Suprapubic skin (tissue), 4 donors: ENCODE measurements at regions not wholly inside any gene's neighbourhood (a gene's known extent, or its start where the extent isn't known, plus 50 kb on each side); places are given as distances from the start of the nearest gene placed in this dataset.

Source experiments
- POLR2A ChIP-seq, 2 donors: fragments of 450-650 bp; IDR thresholded peaks; one replicate each; pipeline ENCODE4 v1.6.1; 2017; ENCODE audit warnings: antibody characterized with exemption in 2 of 2, mild to moderate bottlenecking in 2 of 2, moderate library complexity in 2 of 2
- POLR2AphosphoS5 ChIP-seq, 3 donors: sonication (generic); formaldehyde crosslinking; IDR thresholded peaks; one replicate each; pipeline ENCODE4 v1.6.1; 2017; ENCODE audit warnings: antibody characterized with exemption in 3 of 3
- TF ChIP-seq, protein P1 (sequence below), 2 donors: fragments of 200-600 bp in 1 of 2; fragments of 450-650 bp in 1 of 2; sonication (generic) in 1 of 2; IDR thresholded peaks; one replicate each; pipeline ENCODE4 v1.5.1; 2016 to 2019; ENCODE audit warnings: antibody characterized with exemption in 2 of 2, mild to moderate bottlenecking in 1 of 2, moderate library complexity in 1 of 2

DNA sequence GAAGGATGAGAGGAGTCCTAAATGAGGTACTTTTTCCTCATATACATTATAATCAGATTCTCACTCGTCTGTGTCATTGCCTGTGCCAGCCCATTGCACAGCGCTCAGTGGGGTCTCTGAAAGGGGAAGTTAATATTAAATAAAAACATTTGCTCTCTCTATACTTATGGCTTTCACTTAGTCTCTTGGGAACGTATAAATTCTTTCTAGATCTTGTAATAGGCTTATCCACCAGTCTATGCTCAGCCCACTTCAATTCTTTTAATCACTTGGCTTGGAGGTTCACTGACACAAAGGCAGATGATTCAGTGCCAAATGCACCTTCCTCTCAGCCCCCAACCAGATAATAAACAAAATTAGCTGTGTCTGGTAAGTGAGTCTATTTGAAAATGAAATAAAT is 164.3 kb upstream of the OGFRL1 start:
- TF ChIP-seq, protein P1, sequence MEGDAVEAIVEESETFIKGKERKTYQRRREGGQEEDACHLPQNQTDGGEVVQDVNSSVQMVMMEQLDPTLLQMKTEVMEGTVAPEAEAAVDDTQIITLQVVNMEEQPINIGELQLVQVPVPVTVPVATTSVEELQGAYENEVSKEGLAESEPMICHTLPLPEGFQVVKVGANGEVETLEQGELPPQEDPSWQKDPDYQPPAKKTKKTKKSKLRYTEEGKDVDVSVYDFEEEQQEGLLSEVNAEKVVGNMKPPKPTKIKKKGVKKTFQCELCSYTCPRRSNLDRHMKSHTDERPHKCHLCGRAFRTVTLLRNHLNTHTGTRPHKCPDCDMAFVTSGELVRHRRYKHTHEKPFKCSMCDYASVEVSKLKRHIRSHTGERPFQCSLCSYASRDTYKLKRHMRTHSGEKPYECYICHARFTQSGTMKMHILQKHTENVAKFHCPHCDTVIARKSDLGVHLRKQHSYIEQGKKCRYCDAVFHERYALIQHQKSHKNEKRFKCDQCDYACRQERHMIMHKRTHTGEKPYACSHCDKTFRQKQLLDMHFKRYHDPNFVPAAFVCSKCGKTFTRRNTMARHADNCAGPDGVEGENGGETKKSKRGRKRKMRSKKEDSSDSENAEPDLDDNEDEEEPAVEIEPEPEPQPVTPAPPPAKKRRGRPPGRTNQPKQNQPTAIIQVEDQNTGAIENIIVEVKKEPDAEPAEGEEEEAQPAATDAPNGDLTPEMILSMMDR (IDR thresholded peaks at IDR 0.05), result no peak
- TF ChIP-seq POLR2A (IDR thresholded peaks at IDR 0.05) (no peak), POLR2AphosphoS5 (IDR thresholded peaks at IDR 0.05) (no peak)
